K562 (cell line): ENCODE measurements at regions not wholly inside any gene's neighbourhood (a gene's known extent, or its start where the extent isn't known, plus 50 kb on each side); places are given as distances from the start of the nearest gene placed in this dataset.

Source experiments
- ARHGAP35 ChIP-seq: fragments of 450-650 bp; IDR thresholded peaks from 2 replicates; pipeline ENCODE4 v1.6.1; 2018; ENCODE audit not compliant: partially characterized antibody
- ETV1 ChIP-seq: fragments of 450-650 bp; conservative IDR thresholded peaks from 2 replicates; pipeline ENCODE4 v1.6.1; 2016; ENCODE audit warnings: missing genetic modification characterization, control low read depth, low read depth, missing compliant biosample characterization
- FOXK1 ChIP-seq: sonication (generic); formaldehyde crosslinking; IDR thresholded peaks from 2 replicates; pipeline ENCODE4 v1.8.0; 2022; ENCODE audit warnings: missing genetic modification reagents, mild to moderate bottlenecking, borderline replicate concordance
- HMG20B ChIP-seq: fragments of 250-450 bp; sonication (Bioruptor Pico); IDR thresholded peaks from 2 replicates; pipeline ENCODE4 v1.5.0; 2021; ENCODE audit warnings: mild to moderate bottlenecking
- MXI1 ChIP-seq: IDR thresholded peaks from 2 replicates; pipeline ENCODE4 v1.6.1; 2011; ENCODE audit warnings: low read depth, mild to moderate bottlenecking, improper control_type of control experiment, low read length
- NONO ChIP-seq, 2 experiments: fragments of 200-400 bp in 1 of 2; fragments of 450-650 bp in 1 of 2; formaldehyde crosslinking in 1 of 2; IDR thresholded peaks; 2 replicates each; pipeline ENCODE4 v1.6.1; 2017; ENCODE audit warnings: low read depth in 2 of 2, mild to moderate bottlenecking in 2 of 2, moderate library complexity in 2 of 2, low read length in 1 of 2
- SAFB2 ChIP-seq: fragments of 200-400 bp; formaldehyde crosslinking; IDR thresholded peaks from 2 replicates; pipeline ENCODE4 v1.6.1; 2018; ENCODE audit warnings: borderline replicate concordance, low read length, low read depth, moderate library complexity; ENCODE audit not compliant: severe bottlenecking
- SMC3 ChIP-seq: conservative IDR thresholded peaks from 2 replicates; pipeline ENCODE4 v1.6.1; 2011; ENCODE audit warnings: low read depth, low read length, improper control_type of control experiment; ENCODE audit not compliant: insufficient read depth
- SPI1 ChIP-seq: IDR thresholded peaks from 2 replicates; pipeline ENCODE4 v1.6.1; 2011; ENCODE audit warnings: low read depth, low read length, control low read depth, borderline replicate concordance
- TARDBP ChIP-seq: fragments of 450-650 bp; IDR thresholded peaks from 2 replicates; pipeline ENCODE4 v1.6.1; 2016
- TRIM24 ChIP-seq, 2 experiments: fragments of 450-650 bp; IDR thresholded peaks; 2 replicates each; pipeline ENCODE4 v1.6.1; 2016
- TF ChIP-seq, protein P1 (sequence below), 3 experiments: IDR thresholded peaks in 2 of 3; conservative IDR thresholded peaks in 1 of 3; 2 replicates each; pipeline ENCODE4 v1.5.1; 2011 to 2012; ENCODE audit warnings: low read length in 3 of 3, mild to moderate bottlenecking in 3 of 3, control low read depth in 2 of 3, improper control_type of control experiment in 1 of 3, inconsistent platforms in 1 of 3, low read depth in 1 of 3, mixed read lengths in 1 of 3, moderate library complexity in 1 of 3; ENCODE audit not compliant: insufficient read depth in 2 of 3

GRCh38 chr20:47430862-47431588 lies 70.7 kb upstream of the NCOA3 start:
- TF ChIP-seq TRIM24 (IDR thresholded peaks at IDR 0.05) (no peak), NONO (IDR thresholded peaks at IDR 0.05; ENCODE audit: low read depth in 2 of 2, low read length in 1 of 2) (no peak), SMC3 (no peak), FOXK1 (CRISPR knock-in tag) (no peak), ARHGAP35 (no peak), TARDBP (no peak), SAFB2 (no peak), SPI1 (no peak), ETV1 (tag) (no peak), MXI1 (no peak), HMG20B (CRISPR knock-in tag) (no peak)
- TF ChIP-seq, protein P1, sequence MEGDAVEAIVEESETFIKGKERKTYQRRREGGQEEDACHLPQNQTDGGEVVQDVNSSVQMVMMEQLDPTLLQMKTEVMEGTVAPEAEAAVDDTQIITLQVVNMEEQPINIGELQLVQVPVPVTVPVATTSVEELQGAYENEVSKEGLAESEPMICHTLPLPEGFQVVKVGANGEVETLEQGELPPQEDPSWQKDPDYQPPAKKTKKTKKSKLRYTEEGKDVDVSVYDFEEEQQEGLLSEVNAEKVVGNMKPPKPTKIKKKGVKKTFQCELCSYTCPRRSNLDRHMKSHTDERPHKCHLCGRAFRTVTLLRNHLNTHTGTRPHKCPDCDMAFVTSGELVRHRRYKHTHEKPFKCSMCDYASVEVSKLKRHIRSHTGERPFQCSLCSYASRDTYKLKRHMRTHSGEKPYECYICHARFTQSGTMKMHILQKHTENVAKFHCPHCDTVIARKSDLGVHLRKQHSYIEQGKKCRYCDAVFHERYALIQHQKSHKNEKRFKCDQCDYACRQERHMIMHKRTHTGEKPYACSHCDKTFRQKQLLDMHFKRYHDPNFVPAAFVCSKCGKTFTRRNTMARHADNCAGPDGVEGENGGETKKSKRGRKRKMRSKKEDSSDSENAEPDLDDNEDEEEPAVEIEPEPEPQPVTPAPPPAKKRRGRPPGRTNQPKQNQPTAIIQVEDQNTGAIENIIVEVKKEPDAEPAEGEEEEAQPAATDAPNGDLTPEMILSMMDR (IDR thresholded peaks at IDR 0.05 in 2 of 3, conservative IDR thresholded peaks at IDR 0.05 in 1 of 3; ENCODE audit: insufficient read depth in 2 of 3, low read depth in 1 of 3, low read length in 3 of 3), result no peak
